RPMI8226 (cell line): ENCODE measurements at regions not wholly inside any gene's neighbourhood (a gene's known extent, or its start where the extent isn't known, plus 50 kb on each side); places are given as distances from the start of the nearest gene placed in this dataset.
"Not testable (repeated sequence)": the region's sequence is repeated elsewhere in the genome, so short reads cannot be mapped to it uniquely, and the experiment has no call there.

Experiments
- DNase-seq: peaks from one replicate; pipeline ENCODE4 v3.0.0-alpha.2; 2015

DNA sequence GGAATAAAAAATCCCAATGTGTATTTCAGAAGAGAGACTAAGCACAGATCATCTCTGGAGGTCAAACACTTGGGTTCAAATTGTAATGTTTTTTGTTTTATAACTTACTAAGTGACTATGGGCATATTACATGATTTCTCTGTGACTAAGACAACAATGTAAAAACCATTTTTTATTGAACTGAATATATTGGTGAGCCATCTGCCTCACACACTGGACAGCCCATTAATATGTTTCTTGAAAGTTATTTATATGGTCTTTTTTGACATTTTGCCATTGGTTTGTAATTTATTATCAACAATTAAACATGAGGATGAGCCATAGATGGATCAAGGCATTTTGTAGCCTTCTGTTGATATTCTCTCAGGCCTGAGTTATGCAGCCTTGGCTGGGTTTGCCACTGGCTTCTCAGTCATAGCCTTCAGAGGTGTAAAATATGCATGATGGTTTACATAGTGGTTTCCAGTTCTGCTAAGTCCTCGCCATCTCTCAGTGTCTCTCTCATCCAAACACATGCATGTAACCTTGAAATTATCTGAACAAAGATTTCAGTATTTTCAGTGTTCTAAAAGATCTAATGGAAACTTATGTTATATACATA is 997.2 kb downstream of the DIPK2A start:
- DNase-seq, result no peak

DNA sequence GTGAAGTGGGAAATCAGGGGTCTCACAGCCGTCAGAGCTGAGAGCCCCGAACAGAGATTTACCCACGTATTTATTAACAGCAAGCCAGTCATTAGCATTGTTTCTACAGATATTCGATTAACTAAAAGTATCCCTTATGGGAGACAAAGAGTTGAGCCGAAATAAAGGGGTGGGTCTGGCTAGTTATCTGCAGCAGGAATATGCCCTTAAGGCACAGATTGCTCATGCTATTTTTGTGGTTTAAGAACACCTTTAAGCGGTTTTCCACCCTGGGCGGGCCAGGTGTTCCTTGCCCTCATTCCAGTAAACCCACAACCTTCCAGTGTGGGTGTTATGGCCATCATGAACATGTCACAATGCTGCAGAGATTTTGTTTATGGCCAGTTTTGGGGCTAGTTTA is 1012.9 kb downstream of the DIPK2A start:
- DNase-seq, result not testable (repeated sequence)

DNA sequence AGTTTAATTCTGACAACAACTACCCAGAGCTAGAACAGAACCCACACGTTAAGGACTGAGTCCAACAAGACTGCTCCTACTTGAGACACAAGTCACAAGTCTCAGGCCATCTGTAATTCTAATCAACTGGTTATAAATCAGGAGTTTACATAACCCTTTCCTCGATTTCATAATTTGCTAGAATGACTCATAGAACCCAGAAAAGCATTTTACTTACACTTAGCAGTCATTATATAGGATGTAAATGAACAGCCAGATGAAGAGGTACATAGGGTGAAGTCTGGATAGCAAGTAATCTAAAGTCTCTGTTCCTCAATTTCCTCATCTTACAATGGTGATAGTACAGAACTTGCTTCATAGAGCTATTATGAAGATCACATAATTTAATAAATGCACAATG is 1018.2 kb downstream of the DIPK2A start:
- DNase-seq, result no peak

DNA sequence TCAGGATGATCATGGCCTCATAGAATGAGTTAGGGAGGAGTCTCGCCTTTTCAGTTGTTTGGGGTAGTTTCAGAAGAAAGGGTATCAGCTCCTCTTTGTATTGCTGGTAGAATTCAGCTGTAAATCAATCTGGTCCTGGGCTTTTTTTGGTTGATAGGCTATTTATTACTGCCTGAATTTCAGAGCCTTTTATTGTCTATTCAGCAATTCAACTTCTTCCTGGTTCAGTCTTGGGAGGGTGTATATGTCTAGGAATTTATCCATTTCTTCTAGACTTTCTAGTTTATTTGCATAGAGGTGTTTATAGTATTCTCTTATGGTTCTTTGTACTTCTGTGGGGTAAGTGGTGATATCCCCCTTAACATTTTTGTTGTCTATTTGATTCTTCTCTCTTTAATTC is 1024.2 kb downstream of the DIPK2A start:
- no peak for DNase-seq

DNA sequence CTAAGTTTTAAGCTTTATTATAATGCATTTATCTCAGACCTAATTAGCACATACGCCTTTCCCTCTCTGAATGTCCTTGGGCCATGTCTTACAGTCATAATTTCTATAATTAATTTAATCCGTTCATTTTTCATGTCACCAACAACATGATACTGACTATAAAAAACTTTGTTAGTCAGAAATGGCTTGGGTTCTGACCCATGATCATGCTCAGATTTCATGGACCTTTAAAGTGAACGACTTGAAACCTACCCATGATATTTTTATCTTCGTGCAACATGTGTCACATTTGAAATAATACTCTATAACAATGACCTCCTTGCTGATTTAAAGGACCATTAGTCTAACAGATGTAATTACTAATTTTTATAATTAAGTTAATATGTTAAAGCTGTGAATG is 1033.8 kb downstream of the DIPK2A start:
- DNase-seq, result no peak

DNA sequence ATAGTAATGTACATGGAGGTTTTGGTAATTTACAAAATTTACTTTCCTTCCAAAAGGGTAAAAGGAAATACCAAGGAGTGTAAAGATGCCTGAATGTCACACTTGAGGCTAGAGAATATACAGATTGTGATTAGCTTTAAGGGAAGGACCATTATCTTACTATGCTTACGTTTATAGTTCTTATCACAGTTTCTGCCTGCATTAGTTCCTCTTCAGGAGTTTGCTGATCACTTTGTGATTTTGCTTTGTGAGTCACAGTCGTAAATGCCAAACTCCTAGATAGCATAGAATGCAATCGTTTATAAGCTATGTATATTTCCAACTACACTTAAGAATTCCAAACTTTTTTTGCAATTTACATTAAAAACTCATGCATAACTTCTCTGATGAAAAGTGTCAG is 1034.6 kb downstream of the DIPK2A start:
- no peak for DNase-seq

DNA sequence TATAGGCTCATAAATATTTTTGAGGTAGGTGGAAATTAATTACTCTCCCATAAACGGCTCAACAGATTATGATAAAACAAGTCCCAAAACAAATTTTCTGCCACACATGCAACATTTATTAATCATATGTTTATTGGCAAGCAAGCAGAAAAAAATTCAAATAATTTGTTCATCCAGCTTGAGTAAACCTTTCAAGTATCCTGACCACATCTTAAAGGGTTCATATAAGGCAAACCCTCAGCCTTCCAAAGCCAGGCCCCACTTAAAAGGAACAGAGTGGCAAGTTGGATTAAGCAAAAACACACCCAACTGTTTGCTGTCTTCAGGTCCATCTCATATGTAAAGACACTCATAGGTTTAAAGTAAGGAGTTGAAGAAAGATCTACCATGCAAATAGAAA is 1042.3 kb downstream of the DIPK2A start:
- no peak for DNase-seq

DNA sequence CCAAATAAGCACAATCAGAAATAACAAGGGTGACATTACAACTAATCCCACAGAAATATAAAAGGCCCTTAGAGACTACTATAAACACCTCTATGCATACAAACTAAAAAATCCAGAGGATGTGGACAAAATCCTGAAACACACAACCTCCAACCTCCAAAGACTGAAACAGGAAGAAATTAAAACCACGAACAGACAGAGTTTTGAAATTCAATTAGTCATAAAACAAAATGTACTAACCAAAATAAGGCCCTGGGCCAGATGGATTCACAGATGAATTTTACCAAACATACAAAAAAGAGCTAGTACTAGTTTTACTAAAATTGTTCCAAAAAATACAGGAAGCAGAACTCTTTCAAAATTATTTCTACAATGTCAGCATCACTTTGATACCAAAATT is 1043.6 kb downstream of the DIPK2A start:
- no peak for DNase-seq

DNA sequence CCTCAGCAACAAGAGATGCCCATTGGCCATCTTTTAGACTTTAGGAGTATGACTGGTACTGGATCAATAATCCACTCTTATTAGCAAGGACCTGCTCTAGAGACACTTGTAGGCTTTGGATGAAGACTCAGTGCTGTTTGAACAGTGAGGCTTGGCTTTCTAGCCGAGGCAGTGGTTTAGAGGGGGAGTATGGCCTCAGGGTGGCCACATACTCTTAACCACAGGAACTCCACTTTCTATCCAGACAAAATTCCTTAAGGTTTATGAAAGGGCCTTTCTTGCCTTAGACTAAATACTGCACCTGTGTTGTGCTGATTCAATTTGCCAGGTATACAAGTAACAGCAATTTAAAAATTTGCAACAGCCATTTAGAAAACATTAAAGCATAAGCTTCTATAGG is 1046.3 kb downstream of the DIPK2A start:
- DNase-seq, result no peak

DNA sequence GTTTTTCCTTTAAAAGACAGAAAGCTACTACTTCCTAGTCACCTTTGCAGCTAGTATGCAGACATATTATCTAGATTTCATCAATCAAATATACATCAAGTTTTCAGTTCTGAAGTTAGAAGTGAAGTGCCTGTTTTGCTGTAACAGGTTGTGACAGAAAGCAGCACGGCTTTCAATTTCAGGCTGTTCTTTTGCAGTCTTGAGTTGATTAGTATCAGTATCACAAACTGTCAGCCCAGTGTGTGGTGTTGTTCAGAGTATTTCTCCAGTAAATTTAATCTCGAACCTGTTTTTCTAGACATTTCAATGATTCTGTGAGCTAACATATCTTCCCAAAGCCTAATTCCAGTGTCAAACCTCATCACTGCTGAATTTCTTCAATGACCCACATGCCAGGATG is 1050.8 kb downstream of the DIPK2A start:
- DNase-seq, result no peak

DNA sequence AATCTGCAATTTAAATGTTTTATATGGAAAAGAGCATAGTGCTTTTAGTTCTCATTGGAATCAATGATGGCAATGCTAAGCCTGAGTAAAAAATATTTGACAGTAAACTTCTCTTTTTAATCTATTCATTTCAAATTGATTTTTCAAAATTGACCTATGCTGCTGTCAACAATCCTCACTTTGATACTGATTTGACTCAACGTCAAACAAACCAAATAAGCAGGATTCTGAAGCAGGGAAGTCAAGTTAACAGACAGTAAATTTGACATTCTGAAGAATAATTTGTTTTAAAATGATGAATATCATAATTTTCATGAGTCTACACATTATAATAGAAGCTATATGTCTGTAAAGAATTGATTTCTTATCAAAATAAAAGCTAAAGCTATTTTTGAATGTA is 1053.1 kb downstream of the DIPK2A start:
- DNase-seq, result no peak

DNA sequence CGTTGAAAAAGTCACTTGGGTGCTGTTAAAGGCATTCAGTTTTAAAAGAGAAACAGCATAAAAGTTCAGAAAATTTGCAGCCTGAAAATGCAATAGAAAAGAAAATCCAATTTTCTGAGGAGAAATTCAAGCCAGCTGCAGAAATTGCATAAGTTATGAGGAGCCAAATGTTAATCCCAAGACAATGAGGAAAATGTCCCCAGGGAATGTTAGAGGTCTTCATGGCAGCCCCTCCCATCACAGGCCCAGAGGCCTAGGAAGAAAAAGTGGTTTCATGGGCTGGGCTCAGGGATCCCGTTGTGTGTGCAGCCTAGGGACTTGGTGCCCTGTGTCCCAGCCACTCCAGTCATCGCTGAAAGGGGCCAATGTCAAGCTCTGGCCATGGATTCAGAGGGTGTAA is 1055.6 kb downstream of the DIPK2A start:
- DNase-seq, result not testable (repeated sequence)

DNA sequence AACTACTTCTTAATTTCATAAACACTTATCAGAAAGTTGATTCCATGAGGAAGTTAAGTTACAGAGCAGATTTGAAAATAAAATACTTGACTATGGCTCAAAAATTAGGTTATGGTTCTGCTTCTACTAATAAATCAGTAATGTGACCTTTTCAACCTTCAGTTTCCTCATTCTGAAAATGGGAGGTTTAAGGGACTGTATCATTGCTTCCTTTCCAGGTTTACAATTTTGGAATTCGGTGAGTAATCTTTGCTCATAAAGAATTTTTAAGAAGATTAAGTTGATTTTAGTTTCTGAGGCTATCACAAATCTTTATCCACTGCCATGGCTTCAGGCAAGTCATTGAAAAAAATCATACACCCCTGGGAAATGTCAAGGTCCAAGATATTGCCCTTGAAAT is 1061.2 kb downstream of the DIPK2A start:
- no peak for DNase-seq

DNA sequence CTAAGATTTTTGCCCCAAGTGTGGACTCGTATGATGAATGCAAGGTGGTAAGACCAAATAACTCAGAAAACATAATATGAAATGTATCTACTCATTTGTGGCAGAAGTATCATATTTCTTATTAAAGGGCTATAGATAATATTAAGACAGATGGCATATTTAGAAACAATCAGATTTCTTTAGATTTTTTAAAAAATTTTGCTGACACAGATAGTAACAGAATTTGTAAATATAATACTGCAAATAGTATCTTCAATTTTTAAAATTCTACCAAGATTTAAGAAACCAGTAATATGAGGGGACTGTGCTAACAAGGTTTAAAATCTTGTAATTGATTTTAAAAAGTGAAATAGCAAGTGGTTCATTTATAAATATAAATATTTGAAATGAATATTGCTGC is 1064.1 kb downstream of the DIPK2A start:
- no peak for DNase-seq

DNA sequence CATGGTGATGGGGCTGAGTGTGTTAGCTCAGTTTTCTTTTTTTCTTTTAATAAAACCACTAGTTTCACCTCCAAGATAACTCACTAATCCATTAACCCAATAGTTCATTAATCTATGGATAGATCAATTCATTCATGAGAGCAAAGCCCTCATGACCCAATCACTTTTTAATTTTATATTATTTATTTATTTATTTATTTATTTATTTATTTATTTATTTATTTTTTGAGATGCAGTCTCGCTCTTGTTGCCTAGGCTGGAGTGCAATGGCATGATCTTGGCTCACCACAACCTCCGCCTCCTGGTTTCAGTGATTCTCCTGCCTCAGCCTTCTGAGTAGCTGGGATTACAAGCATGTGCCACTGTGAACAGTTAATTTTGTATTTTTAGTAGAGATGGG is 1082.4 kb downstream of the DIPK2A start:
- DNase-seq, result not testable (repeated sequence)

DNA sequence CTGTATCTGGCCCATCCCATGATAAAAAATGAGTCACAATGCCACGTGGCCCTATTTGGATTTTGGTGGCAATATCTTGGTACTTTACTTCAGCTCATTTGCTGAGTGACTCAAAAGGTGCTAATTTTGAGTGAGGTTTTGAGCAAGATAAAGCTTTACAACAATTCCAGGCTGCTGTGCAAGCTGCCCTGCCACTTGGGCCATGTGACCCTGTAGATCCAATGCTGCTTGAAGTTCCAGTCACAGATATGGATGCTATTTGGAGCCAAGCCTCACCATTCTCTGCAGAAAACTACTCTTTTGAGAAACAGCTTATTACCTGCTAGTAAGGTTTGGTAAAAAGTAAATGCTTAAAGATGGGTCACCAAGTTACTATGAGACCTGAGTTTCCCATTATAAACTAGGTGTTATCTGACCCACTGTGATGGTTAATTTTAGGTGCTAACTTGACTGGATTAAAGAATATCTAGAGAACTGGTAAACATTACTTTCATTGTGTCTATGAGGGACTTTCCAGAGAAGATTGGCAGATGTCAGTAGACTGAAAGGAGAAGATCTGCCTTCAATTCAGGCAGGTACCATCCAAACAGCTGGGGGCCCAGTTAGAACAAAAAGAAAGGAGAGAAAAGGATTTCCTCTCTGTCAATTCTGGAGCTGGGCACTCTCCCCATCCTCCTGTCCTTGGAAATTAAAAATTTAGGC is 1083.9 kb downstream of the DIPK2A start:
- DNase-seq, result no peak

DNA sequence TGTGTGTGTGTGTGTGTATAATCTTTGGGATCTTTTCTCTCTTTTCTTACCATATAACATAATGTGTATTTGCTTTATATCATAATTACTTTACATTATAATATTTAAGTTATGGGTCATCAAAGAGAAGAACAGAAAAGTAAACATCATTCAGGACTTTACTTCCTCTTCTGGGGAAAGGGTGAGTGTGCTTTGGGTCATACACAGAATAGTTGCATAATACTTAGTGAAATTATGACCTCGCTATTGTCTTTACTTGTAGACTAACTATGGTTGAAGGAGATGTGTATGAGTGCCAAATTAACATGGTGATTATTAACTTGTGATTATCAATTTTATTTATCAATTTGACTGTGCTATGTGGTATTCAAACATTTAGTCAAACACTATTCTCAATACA is 1086.9 kb downstream of the DIPK2A start:
- no peak for DNase-seq

DNA sequence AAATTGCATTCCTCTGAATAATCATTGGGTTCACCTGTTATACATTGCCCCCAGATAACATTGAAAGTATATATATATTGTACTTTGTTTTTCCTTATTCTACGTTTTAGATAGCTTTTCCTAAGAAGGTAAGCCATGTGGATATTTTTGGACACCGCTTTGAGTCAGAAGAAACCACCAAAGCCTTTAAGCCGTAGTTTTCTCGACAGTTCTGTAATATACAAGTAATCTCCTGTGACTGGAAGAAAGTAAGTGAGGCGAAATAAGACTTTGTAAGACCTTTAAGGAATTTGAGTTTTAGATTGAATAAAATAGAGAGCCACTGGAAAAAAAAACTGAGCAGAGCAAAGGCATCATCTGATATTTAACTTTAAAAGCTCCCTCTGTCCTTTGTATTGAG is 1092.0 kb downstream of the DIPK2A start:
- no peak for DNase-seq

DNA sequence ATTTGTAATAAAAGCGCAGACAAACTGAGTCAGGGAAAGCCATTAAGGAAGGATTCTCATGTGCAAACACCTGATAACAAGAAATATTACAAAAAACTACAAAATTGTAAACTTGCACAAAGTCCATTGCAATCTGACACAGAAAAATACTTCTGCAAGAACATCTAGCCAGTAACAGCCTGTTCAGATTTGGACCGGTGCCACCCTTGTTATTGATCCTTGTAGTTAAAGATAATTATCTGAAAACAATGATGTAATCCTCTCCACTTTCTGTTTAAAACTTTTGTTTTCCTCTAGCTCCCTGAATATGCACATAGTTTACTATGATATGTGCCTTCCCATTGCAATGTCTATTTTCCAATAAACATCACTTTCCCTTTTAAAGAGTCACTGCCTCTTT is 1090.2 kb downstream of the PLOD2 start:
- DNase-seq, result no peak

DNA sequence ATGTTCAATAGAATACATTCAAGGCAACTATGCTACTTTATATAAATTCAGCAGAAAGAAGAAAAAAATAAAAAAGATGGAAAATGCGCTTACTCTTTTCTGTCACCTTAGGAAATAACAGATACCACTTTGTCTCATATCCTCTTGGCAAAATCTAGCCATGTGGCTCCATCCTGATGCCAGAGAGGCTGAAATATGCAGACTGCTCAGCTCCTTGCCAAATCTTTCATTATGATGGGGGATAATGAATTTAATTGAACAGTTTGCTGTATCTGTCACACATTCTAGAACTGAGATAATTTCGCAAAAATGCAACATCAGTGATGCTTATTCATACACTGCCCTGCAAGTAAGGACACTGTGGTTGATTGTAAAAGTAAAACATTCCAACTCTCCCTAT is 1081.5 kb downstream of the PLOD2 start:
- DNase-seq, result no peak

DNA sequence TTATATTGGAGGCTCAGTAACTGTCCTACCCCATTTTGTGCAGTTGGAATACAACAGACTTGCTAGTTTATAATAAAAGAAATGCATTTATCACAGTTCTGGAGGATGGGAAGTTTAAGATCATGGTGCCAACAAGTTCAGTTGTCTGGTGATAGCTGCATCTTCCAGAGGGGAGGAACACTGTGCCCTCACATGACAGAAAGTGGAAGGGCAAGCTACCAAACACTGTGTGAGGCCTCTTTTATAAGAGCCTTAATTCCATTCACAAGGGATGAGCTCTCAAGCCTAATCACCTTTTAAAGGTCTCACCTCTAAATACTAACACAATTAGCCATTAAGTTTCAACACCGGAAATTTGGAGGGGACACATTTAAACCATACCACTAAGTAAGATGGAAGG is 1073.9 kb downstream of the PLOD2 start:
- no peak for DNase-seq

DNA sequence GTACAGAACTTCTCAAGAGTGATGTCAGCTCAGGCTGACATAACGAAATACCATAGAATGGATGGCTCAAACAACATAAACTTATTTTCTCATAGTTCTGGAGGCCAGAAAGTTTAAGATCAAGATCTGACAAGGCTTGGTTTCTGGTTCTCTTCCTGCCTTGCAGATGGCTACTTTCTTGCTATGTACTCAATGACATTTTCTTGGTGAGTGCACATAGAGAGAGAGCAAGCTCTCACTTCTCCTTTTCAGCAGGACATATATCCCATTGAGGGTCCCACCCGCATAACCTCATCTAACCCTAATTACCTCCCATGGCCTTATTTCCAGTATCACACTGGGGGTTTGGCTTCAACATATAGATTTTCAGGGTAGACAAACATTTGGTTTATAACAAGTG is 1072.1 kb downstream of the PLOD2 start:
- DNase-seq, result no peak

DNA sequence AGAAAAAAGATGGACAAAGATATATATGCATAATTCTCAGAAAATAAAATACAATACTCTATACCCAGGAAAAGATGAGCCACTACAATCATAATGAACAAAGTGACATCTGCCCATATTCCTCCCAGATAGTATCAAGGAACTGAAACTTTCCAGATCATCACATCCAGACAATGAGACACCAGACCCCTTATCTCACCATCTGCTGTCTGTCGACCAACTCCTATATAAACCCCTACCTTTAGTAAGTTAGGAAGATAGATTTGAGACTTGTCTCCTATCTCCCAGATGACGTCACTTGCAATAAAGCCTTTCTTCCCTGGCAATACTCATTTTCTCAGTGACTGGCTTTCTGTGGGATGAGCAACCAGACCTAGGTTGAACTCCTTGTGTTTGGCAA is 1071.6 kb downstream of the PLOD2 start:
- DNase-seq, result no peak

DNA sequence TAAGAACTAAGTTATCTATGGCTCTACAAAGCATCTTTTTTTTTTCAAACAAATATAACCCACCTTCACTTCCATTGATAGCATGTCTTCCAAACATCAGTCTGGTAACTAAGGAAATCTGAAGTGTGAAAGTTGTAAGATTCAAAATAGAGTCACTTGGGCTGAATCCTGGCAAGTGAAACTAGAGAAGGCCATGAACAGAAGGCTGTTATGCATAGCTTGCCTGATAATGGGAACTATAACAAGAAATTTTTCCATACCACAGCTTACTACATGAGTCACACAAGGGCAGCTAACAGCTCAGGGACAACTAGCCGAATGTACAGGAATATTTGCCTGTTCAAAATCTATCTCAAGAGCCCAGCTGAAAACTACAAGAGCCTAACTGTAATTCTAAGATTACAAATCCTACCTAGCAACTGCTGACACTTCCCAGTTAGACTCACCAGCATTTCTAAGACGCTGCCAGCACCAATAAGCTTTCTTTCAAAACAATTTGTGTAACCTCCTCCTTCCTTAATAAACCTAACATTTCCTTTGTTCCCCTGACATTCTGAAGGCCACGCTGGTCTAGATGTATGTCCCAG is 1066.5 kb downstream of the PLOD2 start:
- DNase-seq, result peak; percentile 15

DNA sequence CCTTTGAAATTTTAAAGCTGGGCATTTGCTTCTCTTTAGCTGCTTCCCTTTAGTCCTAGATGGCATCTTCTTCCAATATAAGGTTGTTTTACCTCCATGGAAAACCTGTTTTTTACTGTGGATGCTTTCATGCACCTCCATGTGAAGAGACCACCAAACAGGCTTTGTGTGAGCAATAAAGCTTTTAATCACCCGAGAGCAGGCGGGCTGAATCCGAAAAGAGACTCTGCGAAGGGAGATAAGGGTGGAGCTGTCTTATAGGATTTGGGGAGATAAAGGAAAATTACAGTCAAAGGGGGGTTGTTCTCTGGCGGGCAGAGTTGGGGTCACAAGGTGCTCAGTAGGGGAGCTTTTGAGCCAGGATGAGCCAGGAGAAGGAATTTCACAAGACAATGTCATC is 1049.8 kb downstream of the PLOD2 start:
- DNase-seq, result not testable (repeated sequence)
